Peyer's patch (tissue), 4 donors: ENCODE measurements at regions not wholly inside any gene's neighbourhood (a gene's known extent, or its start where the extent isn't known, plus 50 kb on each side); places are given as distances from the start of the nearest gene placed in this dataset.

Experiments used
- DNase-seq, 3 donors: peaks; one replicate each; pipeline ENCODE4 v3.0.0-alpha.2; 2017 to 2019
- H3K27ac ChIP-seq, 4 donors: fragments of 200-600 bp; sonication (generic); one replicate each; pipeline ENCODE4 v1.5.1; 2016 to 2019
- H3K27me3 ChIP-seq, 2 donors: fragments of 200-600 bp; sonication (generic); one replicate each; pipeline ENCODE4 v1.5.1; 2019
- H3K36me3 ChIP-seq, 3 donors: fragments of 200-600 bp; sonication (generic); one replicate each; pipeline ENCODE4 v1.5.1; 2016 to 2019
- H3K4me1 ChIP-seq, 4 donors: fragments of 200-600 bp; sonication (generic); one replicate each; pipeline ENCODE4 v1.5.1; 2016 to 2019
- H3K4me3 ChIP-seq, 4 donors: fragments of 200-600 bp; sonication (generic); 1 replicate in 3 of 4; 2 replicates in 1 of 4; pipeline ENCODE4 v1.5.1; 2016 to 2019; ENCODE audit warnings: mild to moderate bottlenecking in 1 of 4
- H3K9me3 ChIP-seq, 4 donors: fragments of 200-600 bp; sonication (generic); one replicate each; pipeline ENCODE4 v1.5.1; 2016 to 2019; ENCODE audit warnings: mild to moderate bottlenecking in 1 of 4
- CTCF ChIP-seq, 6 experiments: fragments of 450-650 bp in 4 of 6; fragments of 200-600 bp in 2 of 6; sonication (generic) in 1 of 6; IDR thresholded peaks; one replicate each; pipeline ENCODE4 v1.5.1; 2017 to 2019; ENCODE audit warnings: antibody characterized with exemption in 6 of 6, mild to moderate bottlenecking in 3 of 6, moderate library complexity in 1 of 6
- POLR2A ChIP-seq, 2 donors: fragments of 450-650 bp; IDR thresholded peaks; one replicate each; pipeline ENCODE4 v1.5.1; 2017; ENCODE audit warnings: antibody characterized with exemption in 2 of 2, mild to moderate bottlenecking in 2 of 2, moderate library complexity in 2 of 2

- Histone ChIP-seq H3K4me1 (peaks cover 0 to 15% (median 0%) of the 10 kb centered on the region in 4 donors), H3K27ac (peak overlapping the region in 1 of 4 donors; percentile 74), H3K27me3 (no peaks in the 10 kb centered on the region), H3K4me3 (no peak overlapping the region), H3K36me3 (no peaks in the 10 kb centered on the region), H3K9me3 (no peaks in the 10 kb centered on the region)
- TF ChIP-seq POLR2A (IDR thresholded peaks at IDR 0.05) (no peak), CTCF (IDR thresholded peaks at IDR 0.05) (peak in 1 of 6 experiments; percentile 8)
- DNase-seq, result no peak
Observed at GRCh38 chr4:10173037-10173753, 56.6 kb upstream of the WDR1 start.

GRCh38 chr4:10172278-10172921 lies 55.8 kb upstream of the WDR1 start:
- Histone ChIP-seq H3K9me3 (no peaks in the 10 kb centered on the region), H3K27ac (peak overlapping the region in 1 of 4 donors; percentile 74), H3K36me3 (no peaks in the 10 kb centered on the region), H3K27me3 (no peaks in the 10 kb centered on the region), H3K4me1 (peaks cover 0 to 15% (median 0%) of the 10 kb centered on the region in 4 donors), H3K4me3 (no peak overlapping the region)
- DNase-seq, result no peak
- TF ChIP-seq POLR2A (IDR thresholded peaks at IDR 0.05) (no peak), CTCF (IDR thresholded peaks at IDR 0.05) (no peak)

- Histone ChIP-seq H3K27ac (no peak overlapping the region), H3K4me3 (no peak overlapping the region), H3K4me1 (peaks cover 0 to 15% (median 0%) of the 10 kb centered on the region in 4 donors), H3K36me3 (no peaks in the 10 kb centered on the region), H3K9me3 (no peaks in the 10 kb centered on the region), H3K27me3 (no peaks in the 10 kb centered on the region)
- no peak for TF ChIP-seq POLR2A (IDR thresholded peaks at IDR 0.05)
- TF ChIP-seq CTCF (IDR thresholded peaks at IDR 0.05), result no peak
- peak in 1 of 3 donors; percentile 55 for DNase-seq
Observed at GRCh38 chr4:10171055-10171454, 54.5 kb upstream of the WDR1 start.

GRCh38 chr4:10169839-10170387 lies 53.3 kb upstream of the WDR1 start:
- Histone ChIP-seq H3K36me3 (no peaks in the 10 kb centered on the region), H3K27me3 (no peaks in the 10 kb centered on the region), H3K9me3 (no peaks in the 10 kb centered on the region), H3K4me1 (peaks cover 0 to 15% (median 0%) of the 10 kb centered on the region in 4 donors), H3K4me3 (no peak overlapping the region), H3K27ac (no peak overlapping the region)
- no peak for DNase-seq
- TF ChIP-seq CTCF (IDR thresholded peaks at IDR 0.05), result no peak
- TF ChIP-seq POLR2A (IDR thresholded peaks at IDR 0.05), result no peak

GRCh38 chr4:10168151-10168550 lies 51.6 kb upstream of the WDR1 start:
- Histone ChIP-seq H3K27me3 (no peaks in the 10 kb centered on the region), H3K9me3 (no peaks in the 10 kb centered on the region), H3K4me1 (peaks cover 0 to 11% (median 0%) of the 10 kb centered on the region in 4 donors), H3K4me3 (no peak overlapping the region), H3K36me3 (no peaks in the 10 kb centered on the region), H3K27ac (no peak overlapping the region)
- TF ChIP-seq CTCF (IDR thresholded peaks at IDR 0.05) (no peak), POLR2A (IDR thresholded peaks at IDR 0.05) (no peak)
- no peak for DNase-seq
